ENCODE measurements at regions not wholly inside any gene's neighbourhood (a gene's known extent, or its start where the extent isn't known, plus 50 kb on each side); places are given as distances from the start of the nearest gene placed in this dataset.

DNA sequence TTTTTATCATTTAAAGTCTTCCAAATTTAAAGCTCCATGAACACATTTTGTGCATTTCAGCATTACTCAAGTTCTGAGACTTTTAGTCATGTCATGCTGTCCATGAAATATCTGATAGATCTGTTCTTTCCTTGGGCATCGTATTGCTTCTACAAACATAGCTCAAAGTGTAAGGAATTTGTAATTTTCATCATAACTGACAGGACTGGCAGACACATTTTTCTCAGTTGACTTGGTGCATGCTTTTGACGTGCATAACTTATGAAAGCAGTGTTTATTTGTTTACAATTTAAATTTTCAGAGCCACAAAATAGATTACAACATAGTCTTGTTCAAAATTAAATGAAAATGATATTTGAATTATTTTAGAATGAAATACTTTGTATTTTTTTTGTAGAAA, 812.1 kb upstream of the NOVA1 start:
- TF ChIP-seq, protein P1, sequence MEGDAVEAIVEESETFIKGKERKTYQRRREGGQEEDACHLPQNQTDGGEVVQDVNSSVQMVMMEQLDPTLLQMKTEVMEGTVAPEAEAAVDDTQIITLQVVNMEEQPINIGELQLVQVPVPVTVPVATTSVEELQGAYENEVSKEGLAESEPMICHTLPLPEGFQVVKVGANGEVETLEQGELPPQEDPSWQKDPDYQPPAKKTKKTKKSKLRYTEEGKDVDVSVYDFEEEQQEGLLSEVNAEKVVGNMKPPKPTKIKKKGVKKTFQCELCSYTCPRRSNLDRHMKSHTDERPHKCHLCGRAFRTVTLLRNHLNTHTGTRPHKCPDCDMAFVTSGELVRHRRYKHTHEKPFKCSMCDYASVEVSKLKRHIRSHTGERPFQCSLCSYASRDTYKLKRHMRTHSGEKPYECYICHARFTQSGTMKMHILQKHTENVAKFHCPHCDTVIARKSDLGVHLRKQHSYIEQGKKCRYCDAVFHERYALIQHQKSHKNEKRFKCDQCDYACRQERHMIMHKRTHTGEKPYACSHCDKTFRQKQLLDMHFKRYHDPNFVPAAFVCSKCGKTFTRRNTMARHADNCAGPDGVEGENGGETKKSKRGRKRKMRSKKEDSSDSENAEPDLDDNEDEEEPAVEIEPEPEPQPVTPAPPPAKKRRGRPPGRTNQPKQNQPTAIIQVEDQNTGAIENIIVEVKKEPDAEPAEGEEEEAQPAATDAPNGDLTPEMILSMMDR (tag by site-specific recombination; IDR thresholded peaks at IDR 0.05) = no peak
- TF ChIP-seq MYNN (tag by site-specific recombination; IDR thresholded peaks at IDR 0.05; ENCODE audit: borderline replicate concordance) = no peak
- TF ChIP-seq ZNF324 (tag by site-specific recombination; IDR thresholded peaks at IDR 0.05) = no peak
- no peak for TF ChIP-seq ZNF529 (tag by site-specific recombination; IDR thresholded peaks at IDR 0.05; ENCODE audit: insufficient replicate concordance)
- TF ChIP-seq ZNF24 (tag by site-specific recombination; IDR thresholded peaks at IDR 0.05) = no peak
- no peak for TF ChIP-seq ZNF558 (tag by site-specific recombination; IDR thresholded peaks at IDR 0.05)
- TF ChIP-seq SALL2 (tag by site-specific recombination; IDR thresholded peaks at IDR 0.05; ENCODE audit: borderline replicate concordance) = no peak
- no peak for TF ChIP-seq ZNF341 (tag by site-specific recombination; IDR thresholded peaks at IDR 0.05; ENCODE audit: low read depth)
- no peak for TF ChIP-seq ZNF248 (tag by site-specific recombination; IDR thresholded peaks at IDR 0.05)
- TF ChIP-seq ZNF624 (tag by site-specific recombination; IDR thresholded peaks at IDR 0.05) = no peak
- TF ChIP-seq, protein P2, sequence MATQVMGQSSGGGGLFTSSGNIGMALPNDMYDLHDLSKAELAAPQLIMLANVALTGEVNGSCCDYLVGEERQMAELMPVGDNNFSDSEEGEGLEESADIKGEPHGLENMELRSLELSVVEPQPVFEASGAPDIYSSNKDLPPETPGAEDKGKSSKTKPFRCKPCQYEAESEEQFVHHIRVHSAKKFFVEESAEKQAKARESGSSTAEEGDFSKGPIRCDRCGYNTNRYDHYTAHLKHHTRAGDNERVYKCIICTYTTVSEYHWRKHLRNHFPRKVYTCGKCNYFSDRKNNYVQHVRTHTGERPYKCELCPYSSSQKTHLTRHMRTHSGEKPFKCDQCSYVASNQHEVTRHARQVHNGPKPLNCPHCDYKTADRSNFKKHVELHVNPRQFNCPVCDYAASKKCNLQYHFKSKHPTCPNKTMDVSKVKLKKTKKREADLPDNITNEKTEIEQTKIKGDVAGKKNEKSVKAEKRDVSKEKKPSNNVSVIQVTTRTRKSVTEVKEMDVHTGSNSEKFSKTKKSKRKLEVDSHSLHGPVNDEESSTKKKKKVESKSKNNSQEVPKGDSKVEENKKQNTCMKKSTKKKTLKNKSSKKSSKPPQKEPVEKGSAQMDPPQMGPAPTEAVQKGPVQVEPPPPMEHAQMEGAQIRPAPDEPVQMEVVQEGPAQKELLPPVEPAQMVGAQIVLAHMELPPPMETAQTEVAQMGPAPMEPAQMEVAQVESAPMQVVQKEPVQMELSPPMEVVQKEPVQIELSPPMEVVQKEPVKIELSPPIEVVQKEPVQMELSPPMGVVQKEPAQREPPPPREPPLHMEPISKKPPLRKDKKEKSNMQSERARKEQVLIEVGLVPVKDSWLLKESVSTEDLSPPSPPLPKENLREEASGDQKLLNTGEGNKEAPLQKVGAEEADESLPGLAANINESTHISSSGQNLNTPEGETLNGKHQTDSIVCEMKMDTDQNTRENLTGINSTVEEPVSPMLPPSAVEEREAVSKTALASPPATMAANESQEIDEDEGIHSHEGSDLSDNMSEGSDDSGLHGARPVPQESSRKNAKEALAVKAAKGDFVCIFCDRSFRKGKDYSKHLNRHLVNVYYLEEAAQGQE (tag by site-specific recombination; IDR thresholded peaks at IDR 0.05) = no peak

Data from HEK293 (cell line).